PFSK-1 (cell line): ENCODE measurements at regions not wholly inside any gene's neighbourhood (a gene's known extent, or its start where the extent isn't known, plus 50 kb on each side); places are given as distances from the start of the nearest gene placed in this dataset.

Experiments used
- FOXP2 ChIP-seq: optimal IDR thresholded peaks from 2 replicates; pipeline ENCODE3; 2011; ENCODE audit warnings: borderline replicate concordance, control low read depth, inconsistent platforms; ENCODE audit not compliant: insufficient read depth; ENCODE audit errors: extremely low read length, extremely low read depth
- POLR2AphosphoS5 ChIP-seq: IDR thresholded peaks from 2 replicates; pipeline ENCODE4 v1.6.1; 2012; ENCODE audit warnings: low read depth, mild to moderate bottlenecking, control low read depth, low read length, moderate library complexity
- REST ChIP-seq, 2 experiments: IDR thresholded peaks; 2 replicates each; pipeline versions ENCODE4 v1.6.1 to v1.8.0; 2011 to 2012; ENCODE audit warnings: low read depth in 2 of 2, low read length in 2 of 2, control low read depth in 1 of 2, inconsistent platforms in 1 of 2, mild to moderate bottlenecking in 1 of 2, moderate library complexity in 1 of 2; ENCODE audit not compliant: insufficient read depth in 1 of 2
- SIN3A ChIP-seq: IDR thresholded peaks from 2 replicates; pipeline ENCODE4 v1.6.1; 2012; ENCODE audit warnings: mild to moderate bottlenecking, low read length, moderate library complexity, borderline replicate concordance; ENCODE audit not compliant: insufficient read depth
- TAF1 ChIP-seq: IDR thresholded peaks from 2 replicates; pipeline ENCODE4 v1.6.1; 2012; ENCODE audit warnings: low read length, control low read depth, borderline replicate concordance; ENCODE audit not compliant: insufficient read depth

GRCh38 chr5:58015175-58015574, 444.7 kb downstream of the PLK2 start:
- TF ChIP-seq TAF1 (no peak), SIN3A (no peak), POLR2AphosphoS5 (no peak), FOXP2 (no peak), REST (IDR thresholded peaks at IDR 0.05; ENCODE audit: insufficient read depth in 1 of 2, low read depth in 2 of 2, low read length in 2 of 2) (no peak)
